ENCODE measurements at regions not wholly inside any gene's neighbourhood (a gene's known extent, or its start where the extent isn't known, plus 50 kb on each side); places are given as distances from the start of the nearest gene placed in this dataset.

DNA sequence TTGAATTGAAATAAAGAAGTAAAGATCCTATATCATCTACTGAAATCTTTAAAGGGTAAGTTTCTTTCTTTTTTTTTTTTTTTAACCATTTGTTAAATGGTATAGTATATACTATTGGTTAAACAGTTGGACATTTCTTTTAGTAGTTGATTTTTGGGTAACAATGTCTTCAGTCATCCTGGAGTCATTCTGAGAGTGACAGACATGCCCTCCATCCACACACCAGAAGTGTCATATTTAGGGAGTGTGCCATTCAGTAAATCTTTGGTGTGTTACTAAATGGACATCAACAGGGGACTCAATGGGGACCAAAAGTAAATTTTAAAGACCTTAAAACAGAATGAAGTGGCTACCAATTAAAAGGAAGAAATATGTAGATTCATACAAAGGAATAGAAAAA, 50.8 kb upstream of the SLC39A10 start:
- DNase-seq (ENCODE audit: low read depth in 1 of 2, low spot score in 1 of 2), result no peak

DNA sequence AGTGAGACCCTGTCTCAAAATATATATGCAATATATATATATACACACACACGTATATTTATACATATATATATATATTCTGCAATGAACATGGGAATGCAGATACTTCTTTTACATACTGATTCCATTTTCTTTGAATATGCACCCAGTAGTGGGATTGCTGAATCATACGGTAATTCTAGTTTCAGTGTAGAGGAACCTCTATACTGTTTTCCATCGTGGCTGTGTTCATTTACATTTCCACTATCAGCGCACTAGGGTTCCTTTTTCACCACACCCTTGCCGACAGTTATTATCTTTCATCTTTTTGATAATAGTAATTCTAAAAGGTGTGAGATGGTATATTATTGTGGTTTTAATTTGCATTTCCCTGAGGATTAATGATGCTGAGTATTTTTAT, 52.3 kb upstream of the SLC39A10 start:
- DNase-seq (ENCODE audit: low read depth in 1 of 2, low spot score in 1 of 2), result no peak

DNA sequence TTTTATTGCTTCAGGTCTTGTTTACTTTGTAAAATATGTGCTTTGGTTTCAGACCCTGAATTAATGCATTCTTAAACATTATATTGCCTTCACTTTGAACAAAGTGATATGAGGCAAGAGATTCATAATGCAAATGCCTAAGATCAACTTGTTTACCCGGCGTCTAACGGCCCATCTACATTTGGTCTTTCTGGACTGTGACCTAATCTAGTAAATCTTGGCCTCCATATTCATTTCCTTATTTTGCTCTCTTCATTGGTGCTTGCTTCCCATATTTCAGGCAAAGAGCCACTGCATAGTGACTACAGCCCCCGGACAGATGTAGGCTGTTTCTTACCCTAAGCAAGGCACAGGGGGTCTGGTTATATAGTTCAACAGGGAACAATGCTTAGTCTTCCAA, 53.0 kb upstream of the SLC39A10 start:
- no peak for DNase-seq (ENCODE audit: low read depth in 1 of 2, low spot score in 1 of 2)

DNA sequence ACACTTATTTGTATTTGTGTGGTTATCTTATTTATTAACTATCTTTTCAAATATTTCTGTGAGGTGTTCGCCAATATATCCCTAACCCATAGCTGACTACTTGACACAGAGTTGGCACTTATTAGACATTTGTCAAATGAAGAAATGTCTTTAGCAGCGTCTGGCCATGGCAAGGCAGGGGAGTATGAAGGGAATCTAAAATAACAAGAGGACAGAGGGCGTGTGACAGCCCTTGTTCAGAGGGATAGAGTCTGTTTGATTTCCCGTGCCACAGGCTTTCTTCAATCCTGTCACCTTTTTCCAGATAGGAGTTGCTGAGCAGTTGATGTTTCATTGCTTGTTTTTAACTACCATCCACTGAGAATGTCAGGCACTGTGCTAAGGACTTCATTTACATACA, 53.6 kb upstream of the SLC39A10 start:
- DNase-seq (ENCODE audit: low read depth in 1 of 2, low spot score in 1 of 2), result no peak

DNA sequence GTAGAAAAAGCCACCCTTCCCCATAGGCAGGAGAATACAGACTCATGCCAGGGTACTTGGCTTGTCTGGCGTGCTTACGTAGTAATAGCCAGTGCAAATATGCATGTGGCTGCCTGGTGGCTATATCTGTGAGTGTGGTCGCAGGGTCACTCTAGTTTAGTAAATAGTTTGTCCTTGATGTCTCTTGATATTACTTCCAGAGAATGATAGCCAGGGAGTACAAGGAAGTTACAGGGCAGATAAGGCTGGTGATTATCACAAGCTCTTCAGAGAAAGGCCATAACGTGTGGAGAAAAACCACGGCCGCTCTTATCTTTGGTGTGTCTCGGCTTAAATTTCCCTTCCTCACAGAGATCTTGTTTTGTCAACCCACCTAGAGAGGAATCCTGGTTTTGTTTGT, 54.3 kb upstream of the SLC39A10 start:
- DNase-seq (ENCODE audit: low read depth in 1 of 2, low spot score in 1 of 2), result no peak

DNA sequence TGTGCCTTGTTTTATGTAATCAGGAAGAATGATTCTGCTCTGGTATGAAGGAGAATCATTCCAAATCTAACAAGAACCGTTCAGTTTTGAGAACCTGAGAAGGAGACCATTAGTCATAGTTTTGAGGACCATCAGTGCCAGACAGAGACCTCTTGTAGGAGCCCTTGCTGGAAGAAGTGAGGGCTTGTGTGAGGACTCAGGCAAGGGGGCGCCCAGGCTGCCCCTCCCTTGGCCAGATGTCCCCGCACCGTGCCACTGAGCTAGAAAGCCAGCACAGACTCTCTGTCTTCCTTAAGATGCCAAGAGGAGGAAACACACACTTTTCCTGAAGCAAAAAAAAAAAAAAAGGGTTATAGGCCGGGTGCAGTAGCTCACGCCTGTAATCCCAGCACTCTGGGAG, 55.7 kb upstream of the SLC39A10 start:
- no peak for DNase-seq (ENCODE audit: low read depth in 1 of 2, low spot score in 1 of 2)

DNA sequence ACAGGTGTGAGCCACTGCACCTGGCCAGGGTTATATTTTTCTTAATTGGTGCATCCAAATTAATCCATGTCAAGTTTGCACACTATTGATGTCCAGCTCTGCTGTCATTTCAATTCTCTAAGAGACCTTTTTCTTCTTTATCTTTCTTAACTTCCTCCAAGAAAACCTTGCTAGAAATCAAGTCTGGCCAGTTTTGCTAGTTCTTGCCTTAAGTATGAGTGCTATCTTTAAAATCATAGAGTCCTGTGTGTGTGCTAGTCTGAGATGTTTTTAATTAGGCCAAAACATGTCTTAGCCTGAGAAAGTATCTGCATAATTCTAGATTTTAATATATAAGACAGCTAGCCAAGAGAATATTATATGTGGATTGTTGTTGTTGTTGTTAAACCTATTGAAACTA, 56.2 kb upstream of the SLC39A10 start:
- DNase-seq (ENCODE audit: low read depth in 1 of 2, low spot score in 1 of 2), result no peak

DNA sequence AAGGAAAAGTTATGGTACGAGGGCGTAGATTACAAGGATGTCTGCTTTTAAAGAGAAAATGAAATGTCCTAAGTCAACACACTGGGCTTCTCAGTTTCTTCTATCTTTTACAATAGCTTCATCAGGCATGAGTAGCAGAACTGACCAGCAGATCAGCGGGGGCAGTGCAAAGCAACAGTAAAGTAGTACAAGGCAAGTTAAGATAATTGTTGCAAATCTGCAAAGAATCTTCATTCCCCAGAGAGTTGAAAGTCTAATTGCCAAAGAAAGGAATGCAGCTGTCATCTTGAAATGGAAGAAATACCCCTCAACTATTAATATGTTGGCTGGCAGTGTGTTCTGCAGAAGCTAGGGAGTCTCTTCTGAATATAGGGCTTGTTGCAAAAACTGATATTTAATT, 60.2 kb upstream of the SLC39A10 start:
- DNase-seq (ENCODE audit: low read depth in 1 of 2, low spot score in 1 of 2), result no peak

DNA sequence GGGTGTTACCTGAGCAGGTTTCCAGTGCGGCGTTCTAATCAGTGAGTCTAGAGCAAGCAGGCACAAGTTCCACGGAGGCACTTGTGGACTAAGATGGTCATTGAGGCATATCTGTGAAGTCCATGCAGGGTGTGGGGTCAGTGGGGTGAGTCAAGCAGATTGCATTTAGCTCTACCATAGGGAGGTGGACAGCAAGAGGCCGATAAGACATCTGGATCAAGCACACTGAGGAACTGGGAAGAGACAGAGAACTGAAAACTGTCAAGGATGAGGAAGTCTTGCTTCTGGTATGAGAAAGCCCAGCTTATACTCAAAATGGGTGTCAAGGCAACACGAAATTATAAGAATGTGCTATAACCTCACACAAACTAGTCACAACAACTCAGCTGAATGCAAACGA, 61.2 kb upstream of the SLC39A10 start:
- DNase-seq (ENCODE audit: low read depth in 1 of 2, low spot score in 1 of 2), result no peak

DNA sequence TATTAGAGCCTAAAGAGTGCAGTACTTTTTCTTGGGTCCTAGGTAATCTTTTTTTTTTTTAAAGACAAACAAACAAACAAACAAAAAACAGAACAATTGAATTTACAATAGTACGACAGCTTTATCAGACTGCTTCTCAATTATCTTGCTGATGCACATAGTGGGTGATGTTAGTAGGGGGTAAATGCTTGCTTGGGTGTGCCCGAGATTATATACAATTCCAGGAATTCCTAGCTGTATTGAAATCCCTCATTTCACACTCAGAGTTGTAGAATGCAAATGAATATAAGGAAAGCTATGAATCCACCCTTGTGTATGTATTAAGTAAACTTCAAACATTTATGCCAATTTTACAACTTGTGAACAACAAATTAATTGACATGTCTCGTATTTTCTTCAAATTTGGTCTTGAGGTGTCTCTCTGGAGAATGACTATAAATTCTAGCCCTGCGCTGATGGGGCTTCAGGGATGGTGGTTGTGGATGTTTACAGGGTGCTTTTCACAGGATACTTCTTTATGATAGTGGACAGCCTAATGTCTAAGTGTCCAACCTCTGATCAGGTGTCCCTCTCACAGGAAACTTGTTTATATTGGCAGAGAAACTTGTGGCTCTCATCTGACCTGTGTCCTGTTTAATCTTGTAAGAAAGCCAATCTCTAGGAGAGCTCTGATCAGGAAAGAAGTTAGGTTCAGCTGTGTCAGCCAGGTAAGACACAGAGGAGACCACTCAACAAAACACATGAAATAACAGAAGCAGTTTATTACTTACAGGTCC, 61.9 kb upstream of the SLC39A10 start:
- no peak for DNase-seq (ENCODE audit: low read depth in 1 of 2, low spot score in 1 of 2)

DNA sequence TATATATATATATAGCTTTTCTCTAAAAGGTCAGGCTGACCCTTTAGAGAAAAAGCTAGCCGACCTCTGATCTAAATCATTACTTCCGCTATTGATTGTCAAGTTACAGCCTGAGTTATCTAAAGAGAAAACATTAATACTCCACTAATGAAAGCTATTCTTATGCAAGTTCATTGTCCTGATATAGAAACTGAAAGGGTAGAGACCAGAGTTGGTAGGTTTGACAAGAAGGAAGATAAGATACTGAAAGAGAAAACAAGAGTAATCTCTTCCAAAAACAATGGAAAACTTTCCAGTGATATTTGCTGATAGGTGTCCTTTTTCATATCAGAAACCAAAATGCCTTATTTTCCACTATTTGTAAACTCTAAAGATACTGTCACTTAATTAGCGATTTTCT, 62.8 kb upstream of the SLC39A10 start:
- DNase-seq (ENCODE audit: low read depth in 1 of 2, low spot score in 1 of 2), result no peak

DNA sequence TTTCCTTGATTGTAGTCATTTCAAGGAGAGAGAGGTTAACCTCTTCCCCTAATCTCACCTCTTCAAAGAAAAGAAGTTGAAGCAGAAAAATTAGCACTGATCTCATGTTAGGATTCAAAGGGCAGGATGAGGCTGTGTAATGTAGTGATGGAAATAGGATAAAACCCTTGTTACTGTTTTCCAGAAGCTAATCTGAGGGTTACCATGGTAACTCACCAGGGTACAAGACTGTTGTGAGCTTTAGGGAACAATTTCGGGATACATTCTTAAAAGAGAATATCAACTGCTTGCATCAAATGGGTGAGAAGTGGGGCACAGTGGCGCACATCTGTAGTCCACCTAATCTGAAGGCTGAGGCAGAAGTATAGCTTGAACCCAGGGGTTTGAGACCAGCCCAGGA, 64.9 kb upstream of the SLC39A10 start:
- no peak for DNase-seq (ENCODE audit: low read depth in 1 of 2, low spot score in 1 of 2)

DNA sequence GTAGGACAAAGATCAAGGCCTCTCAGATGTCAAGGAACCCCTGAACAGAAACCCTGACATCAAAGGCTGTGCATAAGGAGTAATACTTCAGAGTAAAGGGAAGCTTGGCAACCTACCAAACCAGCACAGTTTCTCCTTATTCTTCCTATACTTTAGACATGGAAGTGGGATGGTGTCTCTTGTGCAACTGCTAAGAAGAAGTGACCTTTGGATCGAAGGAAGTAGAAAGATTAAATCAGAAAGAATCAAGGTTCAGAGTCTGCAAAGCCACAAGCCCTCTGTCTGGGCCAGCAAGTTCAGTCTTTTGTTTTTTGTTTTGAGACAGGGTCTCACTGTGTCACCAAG, 66.2 kb upstream of the SLC39A10 start:
- DNase-seq (ENCODE audit: low read depth in 1 of 2, low spot score in 1 of 2), result no peak

DNA sequence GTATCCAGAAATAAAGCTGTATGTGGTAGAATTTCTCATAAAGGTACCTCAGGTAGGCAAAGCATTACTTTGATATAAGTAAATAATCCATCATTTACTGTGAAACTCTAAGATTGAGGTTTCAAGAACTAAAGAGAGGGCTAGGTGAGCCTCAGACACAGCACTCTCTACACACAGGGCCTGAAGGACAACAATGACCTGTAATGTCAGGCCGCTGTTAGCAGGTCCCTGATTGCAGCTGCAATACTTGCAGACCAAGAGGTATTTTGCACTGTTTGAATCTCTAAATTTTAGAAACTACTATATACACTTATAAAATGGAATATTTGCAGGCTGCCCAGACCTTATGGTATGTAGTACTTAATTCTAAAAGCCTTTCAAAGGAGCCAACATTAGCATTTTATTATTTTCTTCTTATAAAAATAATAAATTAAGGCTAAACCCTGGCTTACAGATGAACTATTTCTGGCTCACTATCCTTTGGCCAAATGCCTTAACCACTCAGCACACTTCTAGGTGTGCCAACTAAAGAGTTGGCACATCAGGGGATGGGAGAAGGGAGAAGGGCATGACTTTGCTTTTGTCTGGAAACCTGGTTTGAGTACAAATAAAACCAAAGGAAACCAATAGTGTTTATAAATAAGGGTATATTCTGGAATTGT, 66.7 kb upstream of the SLC39A10 start:
- no peak for DNase-seq (ENCODE audit: low read depth in 1 of 2, low spot score in 1 of 2)

DNA sequence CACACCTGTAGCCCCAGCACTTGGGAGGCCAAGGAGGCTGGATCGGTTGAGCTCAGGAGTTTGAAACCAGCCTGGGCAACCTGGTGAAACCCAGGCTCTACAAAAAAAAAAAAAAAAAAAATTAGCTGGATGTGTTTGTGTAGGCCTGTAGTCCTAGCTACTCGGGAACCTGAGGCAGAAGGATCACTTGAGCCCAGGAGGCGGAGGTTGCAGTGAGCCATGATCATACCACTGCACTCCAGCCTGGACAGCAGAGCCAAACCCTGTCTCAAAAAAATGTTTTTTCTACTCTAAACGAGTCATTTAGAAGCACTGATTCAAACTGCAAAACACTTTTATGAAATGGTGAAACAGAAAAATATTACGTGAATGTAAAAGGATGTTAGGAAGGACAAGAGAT, 69.1 kb upstream of the SLC39A10 start:
- DNase-seq (ENCODE audit: low read depth in 1 of 2, low spot score in 1 of 2), result no peak

DNA sequence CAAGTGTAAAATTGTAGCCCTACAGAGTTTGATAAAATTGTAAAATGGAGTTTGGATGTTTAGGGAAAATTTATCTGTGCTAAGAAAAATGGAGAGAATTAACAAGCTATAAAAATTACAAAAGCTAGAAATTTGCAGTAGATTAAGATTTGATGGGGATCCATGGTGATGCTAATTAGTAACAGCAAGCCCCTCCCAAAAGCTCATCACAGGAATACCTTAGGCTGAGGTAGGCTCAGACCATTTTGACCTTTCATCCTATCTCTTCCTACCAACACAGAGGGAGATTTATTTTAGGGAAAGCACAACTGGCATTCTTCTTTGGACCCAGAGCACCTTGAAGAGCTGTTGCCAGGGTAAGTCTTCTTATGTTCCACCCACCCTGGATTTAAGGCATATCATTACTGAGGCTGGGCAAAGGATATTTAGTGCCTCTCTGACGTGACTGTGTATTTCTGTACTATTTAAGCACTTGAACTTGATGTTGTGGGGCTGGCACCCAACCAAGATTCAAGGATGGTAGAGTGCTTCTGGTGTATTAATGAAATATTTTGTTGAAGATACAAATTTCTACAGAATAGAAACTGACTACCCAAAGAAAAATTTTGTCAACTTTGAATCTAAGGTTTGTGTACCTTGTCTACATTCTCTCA, 70.8 kb upstream of the SLC39A10 start:
- no peak for DNase-seq (ENCODE audit: low read depth in 1 of 2, low spot score in 1 of 2)

DNA sequence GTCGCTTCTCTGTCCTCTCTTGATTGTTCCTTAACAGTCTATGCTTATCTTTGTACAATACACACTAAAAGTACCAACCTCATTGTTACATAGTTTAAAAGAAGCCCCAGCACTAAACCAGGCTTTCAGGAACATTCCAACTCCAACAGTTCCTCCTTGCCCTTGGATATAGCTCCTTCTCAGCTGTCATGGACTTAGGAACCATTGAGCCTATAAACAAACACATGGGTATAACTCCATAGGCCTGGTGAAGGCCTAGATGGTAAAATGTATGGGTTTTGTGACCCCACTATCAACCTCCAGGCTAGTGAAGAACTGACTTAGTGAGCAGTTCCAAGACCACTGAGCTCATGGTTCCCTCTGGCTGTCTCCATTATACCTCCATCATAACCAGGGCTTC, 74.8 kb upstream of the SLC39A10 start:
- no peak for DNase-seq (ENCODE audit: low read depth in 1 of 2, low spot score in 1 of 2)

DNA sequence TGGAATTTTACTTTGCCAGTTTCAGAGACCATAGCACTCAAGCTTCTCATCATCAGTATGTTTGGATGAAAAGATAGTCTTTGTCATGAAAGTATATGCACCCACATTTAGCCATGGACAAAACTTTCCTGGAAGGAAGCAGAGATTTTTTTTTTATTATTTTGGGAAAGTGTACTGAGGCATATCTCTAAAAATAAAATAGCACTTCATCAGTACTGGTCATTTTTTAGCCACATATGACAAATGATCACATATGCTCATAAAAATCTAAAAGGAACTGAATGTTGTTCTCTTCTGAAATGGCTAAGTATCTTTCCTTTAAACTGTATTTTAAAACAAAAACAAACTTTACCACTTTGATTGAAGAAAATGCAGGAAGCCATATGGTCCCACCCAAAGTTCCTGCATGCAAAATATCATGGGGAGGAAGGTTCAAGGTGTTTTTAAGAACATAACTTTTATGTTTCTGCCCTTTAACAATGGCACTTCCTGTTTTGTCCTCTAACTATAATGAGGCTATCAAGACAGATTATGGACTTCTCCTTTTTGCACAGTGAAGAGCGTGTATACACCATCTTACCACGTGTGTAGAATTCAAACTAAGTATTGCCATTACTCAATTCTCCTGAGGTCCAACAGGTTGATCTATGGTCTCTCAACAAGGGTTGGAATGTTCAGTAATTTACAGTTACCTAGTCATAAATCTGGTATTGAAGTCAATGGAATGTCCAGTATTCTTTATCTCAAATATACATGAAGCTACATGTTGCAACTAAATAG, 77.1 kb upstream of the SLC39A10 start:
- DNase-seq (ENCODE audit: low read depth in 1 of 2, low spot score in 1 of 2), result no peak

DNA sequence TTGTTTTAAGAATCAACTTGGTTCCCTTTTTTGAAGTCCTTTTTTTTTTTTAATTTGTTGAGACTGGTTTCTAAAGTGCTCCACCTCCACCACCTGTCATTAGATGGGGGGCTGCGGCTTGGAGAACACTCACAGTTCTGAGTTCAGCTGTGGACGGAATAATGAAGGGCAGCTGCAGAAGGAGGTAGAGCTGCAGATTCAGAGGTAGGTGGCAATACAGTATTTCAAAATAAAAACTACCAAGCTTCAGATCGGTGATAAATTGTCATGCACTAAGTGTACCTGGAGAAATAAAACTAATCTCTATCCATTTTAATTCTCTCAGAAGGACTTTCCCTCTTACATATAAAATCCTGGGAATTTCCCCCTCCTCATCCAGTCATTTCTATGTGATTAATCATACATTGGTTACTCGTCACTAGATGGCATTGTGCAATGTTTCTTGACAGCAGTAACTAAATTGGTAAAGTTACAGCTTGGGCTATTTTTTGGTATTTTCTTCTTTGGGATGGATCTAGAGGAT, 81.1 kb upstream of the SLC39A10 start:
- no peak for DNase-seq (ENCODE audit: low read depth in 1 of 2, low spot score in 1 of 2)

DNA sequence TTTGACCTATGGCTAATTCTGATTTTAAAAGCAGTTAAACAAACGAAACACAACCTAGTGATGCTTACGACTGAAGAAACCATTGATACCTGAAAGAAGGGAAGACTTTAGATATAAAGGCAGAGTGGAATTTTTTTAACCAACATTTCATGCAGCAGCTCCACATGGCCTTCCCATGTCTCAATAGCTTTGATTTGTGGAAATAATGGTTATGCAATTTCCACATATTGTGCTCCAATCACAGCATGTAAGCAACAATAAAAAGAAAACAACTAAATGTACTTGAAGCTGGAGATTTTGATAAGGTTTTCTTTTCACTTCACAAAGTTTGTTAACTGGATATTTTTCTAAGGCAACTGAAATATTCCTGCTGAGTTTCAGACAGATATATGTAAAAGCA, 82.0 kb upstream of the SLC39A10 start:
- no peak for DNase-seq (ENCODE audit: low read depth in 1 of 2, low spot score in 1 of 2)

DNA sequence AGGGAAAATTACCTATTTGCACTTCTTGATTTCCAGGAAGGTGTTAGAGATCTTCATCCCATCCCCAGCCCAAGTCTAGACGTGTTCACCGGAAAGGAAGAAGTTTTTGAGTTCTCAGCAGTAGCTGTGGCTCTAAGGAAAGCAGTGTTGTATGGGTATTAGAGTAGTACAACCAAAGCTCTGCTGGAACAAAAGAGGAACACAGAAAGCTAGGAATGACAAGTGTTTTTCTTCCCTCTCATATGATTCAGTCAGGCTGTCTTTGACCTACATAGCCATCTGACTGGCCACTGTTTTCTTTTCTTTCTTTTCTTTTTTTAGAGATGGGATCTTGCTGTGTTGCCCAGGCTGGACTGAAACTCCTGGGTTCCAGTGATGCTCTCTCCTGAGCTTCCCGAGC, 82.7 kb upstream of the SLC39A10 start:
- no peak for DNase-seq (ENCODE audit: low read depth in 1 of 2, low spot score in 1 of 2)
